Neural crest cell (in vitro differentiated cells): ENCODE measurements at regions not wholly inside any gene's neighbourhood (a gene's known extent, or its start where the extent isn't known, plus 50 kb on each side); places are given as distances from the start of the nearest gene placed in this dataset.

Source experiments
- DNase-seq: peaks from one replicate; pipeline ENCODE4 v3.0.0; 2021; ENCODE audit warnings: low read depth, mixed read lengths, low spot score
- H3K27ac Mint-ChIP-seq: one replicate; pipeline ENCODE4 v1.8.0; 2021; ENCODE audit warnings: mild to moderate bottlenecking, mixed read lengths; ENCODE audit not compliant: unreplicated experiment
- H3K27me3 Mint-ChIP-seq: 2 replicates; pipeline ENCODE4 v1.8.0; 2021; ENCODE audit warnings: low read depth, mild to moderate bottlenecking, mixed read lengths
- H3K36me3 Mint-ChIP-seq: 2 replicates; pipeline ENCODE4 v1.8.0; 2021; ENCODE audit warnings: low read depth, mild to moderate bottlenecking, mixed read lengths
- H3K4me1 Mint-ChIP-seq: 2 replicates; pipeline ENCODE4 v1.8.0; 2021; ENCODE audit warnings: mixed read lengths
- H3K4me3 Mint-ChIP-seq: one replicate; pipeline ENCODE4 v1.8.0; 2021; ENCODE audit warnings: mild to moderate bottlenecking, mixed read lengths
- H3K9me3 Mint-ChIP-seq: 2 replicates; pipeline ENCODE4 v1.8.0; 2021; ENCODE audit warnings: mixed read lengths
- CTCF ChIP-seq: fragments of 200-600 bp; sonication (generic); conservative IDR thresholded peaks from 2 replicates; pipeline ENCODE4 v1.5.0; 2021; ENCODE audit warnings: antibody characterized with exemption, mild to moderate bottlenecking

- Mint-ChIP-seq H3K4me1 (no peaks in the 10 kb centered on the region), H3K4me3 (no peak overlapping the region), H3K27ac (no peak overlapping the region), H3K36me3 (no peaks in the 10 kb centered on the region), H3K27me3 (no peaks in the 10 kb centered on the region), H3K9me3 (no peaks in the 10 kb centered on the region)
- no peak for TF ChIP-seq CTCF
- no peak for DNase-seq
Observed at GRCh38 chr6:21441386-21441785, 152.2 kb upstream of the SOX4 start.

GRCh38 chr6:21442874-21443273, 150.7 kb upstream of the SOX4 start:
- Mint-ChIP-seq H3K27ac (no peak overlapping the region), H3K4me3 (no peak overlapping the region), H3K9me3 (no peaks in the 10 kb centered on the region), H3K4me1 (no peaks in the 10 kb centered on the region), H3K27me3 (no peaks in the 10 kb centered on the region), H3K36me3 (no peaks in the 10 kb centered on the region)
- no peak for TF ChIP-seq CTCF
- DNase-seq = no peak

- Mint-ChIP-seq H3K4me3 (no peak overlapping the region), H3K36me3 (no peaks in the 10 kb centered on the region), H3K27ac (no peak overlapping the region), H3K9me3 (no peaks in the 10 kb centered on the region), H3K27me3 (no peaks in the 10 kb centered on the region), H3K4me1 (peaks cover 3% of the 10 kb centered on the region)
- no peak for DNase-seq
- no peak for TF ChIP-seq CTCF
Observed at GRCh38 chr6:21444711-21445260, 148.8 kb upstream of the SOX4 start.

GRCh38 chr6:21447987-21448386, 145.6 kb upstream of the SOX4 start:
- H3K4me1 Mint-ChIP-seq = peaks cover 8% of the 10 kb centered on the region
- no peak for TF ChIP-seq CTCF
- H3K36me3 Mint-ChIP-seq = no peaks in the 10 kb centered on the region
- H3K4me3 Mint-ChIP-seq = no peak overlapping the region
- H3K27ac Mint-ChIP-seq = no peak overlapping the region
- H3K9me3 Mint-ChIP-seq = no peaks in the 10 kb centered on the region
- DNase-seq = no peak
- H3K27me3 Mint-ChIP-seq = no peaks in the 10 kb centered on the region

GRCh38 chr6:21448485-21449109, 145.0 kb upstream of the SOX4 start:
- Mint-ChIP-seq H3K4me1 (peaks cover 8% of the 10 kb centered on the region), H3K4me3 (no peak overlapping the region), H3K36me3 (no peaks in the 10 kb centered on the region), H3K9me3 (no peaks in the 10 kb centered on the region), H3K27ac (no peak overlapping the region), H3K27me3 (no peaks in the 10 kb centered on the region)
- DNase-seq = no peak
- no peak for TF ChIP-seq CTCF
